ENCODE measurements at regions not wholly inside any gene's neighbourhood (a gene's known extent, or its start where the extent isn't known, plus 50 kb on each side); places are given as distances from the start of the nearest gene placed in this dataset.

- TF ChIP-seq, protein P1, sequence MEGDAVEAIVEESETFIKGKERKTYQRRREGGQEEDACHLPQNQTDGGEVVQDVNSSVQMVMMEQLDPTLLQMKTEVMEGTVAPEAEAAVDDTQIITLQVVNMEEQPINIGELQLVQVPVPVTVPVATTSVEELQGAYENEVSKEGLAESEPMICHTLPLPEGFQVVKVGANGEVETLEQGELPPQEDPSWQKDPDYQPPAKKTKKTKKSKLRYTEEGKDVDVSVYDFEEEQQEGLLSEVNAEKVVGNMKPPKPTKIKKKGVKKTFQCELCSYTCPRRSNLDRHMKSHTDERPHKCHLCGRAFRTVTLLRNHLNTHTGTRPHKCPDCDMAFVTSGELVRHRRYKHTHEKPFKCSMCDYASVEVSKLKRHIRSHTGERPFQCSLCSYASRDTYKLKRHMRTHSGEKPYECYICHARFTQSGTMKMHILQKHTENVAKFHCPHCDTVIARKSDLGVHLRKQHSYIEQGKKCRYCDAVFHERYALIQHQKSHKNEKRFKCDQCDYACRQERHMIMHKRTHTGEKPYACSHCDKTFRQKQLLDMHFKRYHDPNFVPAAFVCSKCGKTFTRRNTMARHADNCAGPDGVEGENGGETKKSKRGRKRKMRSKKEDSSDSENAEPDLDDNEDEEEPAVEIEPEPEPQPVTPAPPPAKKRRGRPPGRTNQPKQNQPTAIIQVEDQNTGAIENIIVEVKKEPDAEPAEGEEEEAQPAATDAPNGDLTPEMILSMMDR (IDR thresholded peaks at IDR 0.05; ENCODE audit: low read depth, low read length): no peak
- TF ChIP-seq, protein P2, sequence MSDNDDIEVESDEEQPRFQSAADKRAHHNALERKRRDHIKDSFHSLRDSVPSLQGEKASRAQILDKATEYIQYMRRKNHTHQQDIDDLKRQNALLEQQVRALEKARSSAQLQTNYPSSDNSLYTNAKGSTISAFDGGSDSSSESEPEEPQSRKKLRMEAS (IDR thresholded peaks at IDR 0.05; ENCODE audit: low read depth, low read length): no peak
- no peak for TF ChIP-seq POLR2A (IDR thresholded peaks at IDR 0.05; ENCODE audit: extremely low read depth, insufficient read length)
- no peak for TF ChIP-seq MYC (IDR thresholded peaks at IDR 0.05; ENCODE audit: low read depth, low read length)
Observed at GRCh38 chr12:91289072-91289471, 106.5 kb upstream of the DCN start.
